GM21786 (cell line): ENCODE measurements at regions not wholly inside any gene's neighbourhood (a gene's known extent, or its start where the extent isn't known, plus 50 kb on each side); places are given as distances from the start of the nearest gene placed in this dataset.

Experiments used
- ATAC-seq: cut with Tn5 transposase; IDR thresholded peaks from one replicate; pipeline ENCODE4 v1.9.1; 2021; ENCODE audit not compliant: unreplicated experiment

DNA sequence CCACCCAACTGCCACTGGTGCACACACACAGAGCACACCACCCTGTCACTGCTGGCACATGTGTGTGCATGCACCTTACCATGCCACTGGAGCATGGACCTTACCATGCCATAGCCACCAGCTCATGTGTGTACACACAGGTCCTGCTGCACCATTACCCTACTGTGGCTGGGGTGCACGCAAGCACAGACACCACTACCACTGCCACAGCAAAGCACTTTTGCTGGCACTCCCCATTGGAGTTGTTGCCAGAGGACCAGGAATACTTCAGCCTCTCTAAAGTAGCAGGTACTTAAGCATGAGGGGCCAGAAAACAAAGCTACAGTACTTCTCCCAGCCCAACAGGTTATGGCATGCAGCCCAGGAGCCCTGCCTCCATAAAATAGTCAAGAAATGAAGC, 404.8 kb downstream of the MBD2 start:
- ATAC-seq: no peak

GRCh38 chr18:53819174-53819573, 405.3 kb downstream of the MBD2 start:
- no peak for ATAC-seq

GRCh38 chr18:53817976-53818950, 406.2 kb downstream of the MBD2 start:
- no peak for ATAC-seq

DNA sequence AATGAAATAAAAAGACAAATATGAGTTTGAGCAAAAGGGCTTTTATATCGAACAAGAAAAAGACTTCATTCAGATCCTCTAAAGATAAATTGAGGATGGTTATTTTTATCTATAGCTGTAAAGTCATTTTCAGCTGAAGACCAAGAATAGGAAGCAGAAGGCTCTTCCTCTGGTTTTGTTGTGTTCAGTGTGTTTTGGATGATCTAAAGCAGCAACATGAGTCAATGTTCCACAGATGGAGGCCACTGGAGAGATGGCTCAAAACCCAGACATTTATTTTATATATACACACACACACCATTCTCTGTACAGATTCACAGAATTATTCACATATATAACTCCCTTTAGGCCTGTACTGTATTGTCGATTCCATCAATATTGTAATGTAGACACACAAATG, 424.3 kb downstream of the MBD2 start:
- no peak for ATAC-seq

DNA sequence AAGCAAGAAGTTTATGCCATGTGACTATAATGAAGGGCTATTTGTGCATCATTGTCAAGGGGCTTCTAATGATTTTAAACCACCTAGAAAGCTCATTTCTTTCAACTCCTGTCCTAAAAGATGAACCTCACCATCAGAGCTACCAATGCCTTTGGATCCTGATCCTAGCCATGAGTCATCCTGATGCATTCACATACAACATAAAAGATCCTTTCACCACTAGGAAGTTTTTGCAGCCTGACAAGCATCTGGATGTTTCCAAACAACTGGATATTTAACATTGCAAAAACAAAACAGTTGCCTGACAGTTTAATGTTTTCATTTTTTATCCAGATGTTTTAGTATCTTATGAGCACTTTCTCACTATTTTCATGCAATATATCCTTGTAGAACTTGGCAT, 425.3 kb downstream of the MBD2 start:
- no peak for ATAC-seq

- no peak for ATAC-seq
Measured at GRCh38 chr18:53798516-53798915, 426.0 kb downstream of the MBD2 start.

DNA sequence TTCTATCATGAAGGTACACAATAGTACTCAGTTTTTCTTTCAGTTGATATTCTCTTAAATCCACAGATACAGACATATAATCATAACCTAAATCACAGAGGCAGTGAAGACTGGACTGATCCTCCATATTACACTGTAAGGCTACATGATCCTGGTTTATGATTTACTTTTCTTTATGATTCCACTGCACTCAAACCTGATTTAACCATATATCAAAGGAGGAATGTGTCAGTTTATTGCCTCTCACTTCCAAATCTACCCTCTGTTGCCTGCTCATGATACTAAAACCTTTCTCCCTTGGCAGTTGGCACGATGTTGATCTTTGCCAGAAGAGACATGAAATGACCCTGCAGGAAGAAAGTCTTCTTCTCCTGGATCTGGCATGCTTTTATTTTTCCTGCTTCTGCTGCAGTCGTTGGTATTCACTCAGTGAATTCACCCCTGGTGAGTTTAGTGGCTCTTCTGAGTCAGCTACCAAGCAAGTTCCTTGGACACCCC, 426.4 kb downstream of the MBD2 start:
- ATAC-seq: no peak

- peak; percentile 78 for ATAC-seq
Measured at GRCh38 chr18:53796040-53796729, 428.3 kb downstream of the MBD2 start.

- ATAC-seq: no peak
Measured at GRCh38 chr18:53795610-53796009, 428.9 kb downstream of the MBD2 start.

- ATAC-seq: no peak
Measured at GRCh38 chr18:53795061-53795460, 429.4 kb downstream of the MBD2 start.

DNA sequence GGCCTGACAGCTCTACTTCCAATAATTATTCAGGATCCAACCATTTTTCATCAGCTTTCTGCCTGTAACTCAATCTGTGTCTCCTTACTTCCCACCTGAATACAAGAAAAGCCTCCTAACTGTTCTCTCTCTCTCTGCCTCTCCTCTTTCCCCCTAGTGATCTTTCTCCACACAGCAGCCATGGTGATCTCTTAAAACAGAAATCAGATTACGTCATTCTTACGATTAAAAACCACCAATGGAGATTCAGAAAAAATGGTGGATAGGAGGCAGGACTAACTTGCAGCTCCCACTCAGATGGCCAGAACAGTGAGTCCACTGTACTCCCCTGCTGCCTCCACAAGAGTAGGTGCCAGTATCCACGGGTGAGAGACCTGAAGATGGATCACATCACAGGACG, 431.7 kb downstream of the MBD2 start:
- ATAC-seq: no peak

- no peak for ATAC-seq
Measured at GRCh38 chr18:53790786-53791185, 433.7 kb downstream of the MBD2 start.

- no peak for ATAC-seq
Measured at GRCh38 chr18:53789376-53790247, 434.9 kb downstream of the MBD2 start.

DNA sequence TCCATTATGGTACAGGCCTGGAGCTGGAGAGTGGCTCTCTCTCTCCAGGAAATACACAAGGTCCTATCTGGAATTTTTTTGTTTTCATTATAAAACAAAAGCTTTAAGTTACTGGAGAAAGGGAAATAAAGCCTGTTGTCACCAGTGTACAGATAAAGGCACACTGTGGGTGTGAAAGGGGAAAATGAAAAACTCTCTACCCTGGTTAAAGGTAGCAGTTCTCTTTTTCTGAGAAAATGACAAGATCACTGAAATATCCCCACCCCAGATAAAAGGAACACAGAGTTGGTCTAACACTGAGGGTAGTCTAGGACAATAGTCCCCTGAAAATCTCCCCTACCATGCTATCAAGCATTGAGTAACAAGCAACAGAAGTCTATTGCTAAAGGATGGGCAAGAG, 438.7 kb downstream of the MBD2 start:
- no peak for ATAC-seq

- no peak for ATAC-seq
Measured at GRCh38 chr18:53784253-53784652, 440.2 kb downstream of the MBD2 start.

GRCh38 chr18:53780666-53781065, 443.8 kb downstream of the MBD2 start:
- no peak for ATAC-seq

DNA sequence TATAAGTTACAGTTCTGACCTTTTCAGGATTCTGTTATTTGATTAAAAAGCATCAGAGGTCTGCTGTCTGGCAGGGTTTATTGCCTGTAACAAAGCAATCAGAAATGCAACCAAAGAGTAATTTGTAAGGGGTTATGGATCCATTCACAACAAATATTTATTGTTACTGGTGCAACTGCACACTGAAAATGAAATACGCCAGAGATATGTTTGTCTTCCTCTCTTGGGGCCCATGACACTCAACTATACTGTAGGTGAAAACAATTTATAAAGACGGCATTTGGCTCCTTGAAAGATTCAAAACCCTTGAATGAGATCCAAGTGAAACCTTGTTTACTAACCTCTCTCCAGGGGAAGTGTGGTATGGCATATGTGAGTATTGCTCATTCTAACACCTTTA, 452.2 kb downstream of the MBD2 start:
- no peak for ATAC-seq

DNA sequence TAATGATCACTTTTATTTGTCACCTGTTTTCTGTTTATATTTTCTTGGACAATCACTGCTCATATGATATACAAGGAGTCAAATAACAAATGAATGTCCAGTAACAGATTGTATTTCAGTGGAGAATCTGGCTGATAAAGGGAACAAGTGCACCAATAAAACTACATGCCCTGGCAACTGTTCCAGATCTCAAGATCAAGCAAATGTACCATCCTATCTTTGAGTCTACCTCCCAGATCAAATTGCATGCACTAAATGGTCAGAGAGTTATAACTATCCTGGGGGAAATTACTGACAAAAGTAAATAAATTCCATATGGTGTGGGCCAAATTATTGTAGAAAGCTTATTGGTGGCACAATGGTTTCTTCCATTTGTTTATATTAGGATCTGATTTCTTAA, 452.8 kb downstream of the MBD2 start:
- no peak for ATAC-seq

- ATAC-seq: no peak
Measured at GRCh38 chr18:53765211-53765610, 459.3 kb downstream of the MBD2 start.

DNA sequence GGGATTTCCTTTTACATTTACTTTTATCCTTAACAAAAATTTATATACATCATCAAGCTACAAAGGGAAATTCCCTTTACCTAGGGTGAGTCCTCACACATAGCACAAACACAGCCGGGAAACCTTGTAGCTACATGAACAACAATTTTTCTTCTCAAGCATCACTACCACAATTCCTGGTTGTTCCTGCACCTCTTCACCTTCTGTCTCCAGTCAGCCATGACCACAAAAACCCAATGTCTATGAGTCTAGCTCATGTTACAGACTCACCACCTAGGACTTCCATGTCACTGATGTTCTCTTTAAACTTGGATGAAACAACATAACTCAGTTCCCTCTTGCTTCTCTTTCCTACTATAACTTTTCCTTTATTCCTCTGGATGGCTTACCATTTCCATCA, 460.4 kb downstream of the MBD2 start:
- no peak for ATAC-seq

DNA sequence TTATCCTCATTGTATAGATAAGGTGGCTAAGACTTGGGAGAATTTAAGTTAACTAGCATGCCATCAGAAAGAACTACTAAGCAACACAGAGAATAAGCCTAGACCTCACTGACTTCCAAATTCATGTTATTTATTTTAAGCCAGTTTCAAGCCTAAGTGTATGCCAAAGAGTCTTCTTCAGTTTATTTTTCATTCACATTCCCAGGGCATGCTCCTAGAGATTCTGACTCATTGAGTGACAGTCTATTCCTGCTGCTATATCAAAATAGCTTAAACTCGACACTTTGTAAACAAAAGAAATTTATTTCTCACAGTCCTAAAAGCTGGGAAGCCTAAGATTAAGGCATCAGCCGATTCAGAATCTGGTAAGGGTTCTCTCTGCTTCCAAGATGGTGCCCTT, 467.1 kb downstream of the MBD2 start:
- no peak for ATAC-seq
